Embryonic facial prominence (tissue), 1 donor: ENCODE measurements at regions not wholly inside any gene's neighbourhood (a gene's known extent, or its start where the extent isn't known, plus 50 kb on each side); places are given as distances from the start of the nearest gene placed in this dataset.
"Not testable (repeated sequence)": the region's sequence is repeated elsewhere in the genome, so short reads cannot be mapped to it uniquely, and the experiment has no call there.

Experiments used
- DNase-seq: peaks from one replicate; pipeline ENCODE4 v3.0.0-alpha.2; 2016; ENCODE audit errors: extremely low spot score

DNA sequence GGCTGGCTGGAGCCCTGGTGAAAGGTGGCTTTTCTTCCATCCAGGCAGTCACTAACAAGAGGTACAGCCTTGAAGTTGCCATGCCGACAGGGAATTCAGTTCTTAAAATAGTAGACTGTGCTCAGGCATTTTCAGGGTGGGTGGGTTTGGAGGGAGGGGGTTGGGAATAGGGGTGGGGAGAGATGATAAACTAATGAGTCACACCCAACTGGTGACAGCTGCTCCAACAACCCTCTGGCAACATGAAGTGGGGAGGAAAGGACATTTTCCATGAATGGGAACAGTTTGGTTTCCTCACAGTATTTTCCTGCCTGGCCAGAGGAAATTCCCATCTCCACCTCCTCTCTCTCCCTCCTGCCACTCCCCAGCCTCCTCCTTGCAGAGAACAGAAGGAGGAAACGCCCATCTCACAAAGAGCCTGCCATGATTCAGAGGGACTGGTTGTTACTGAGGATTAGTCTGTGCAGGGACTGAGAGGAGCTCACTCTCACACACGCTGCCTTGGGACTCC is 113.0 kb upstream of the SLC1A4 start:
- DNase-seq = no peak

DNA sequence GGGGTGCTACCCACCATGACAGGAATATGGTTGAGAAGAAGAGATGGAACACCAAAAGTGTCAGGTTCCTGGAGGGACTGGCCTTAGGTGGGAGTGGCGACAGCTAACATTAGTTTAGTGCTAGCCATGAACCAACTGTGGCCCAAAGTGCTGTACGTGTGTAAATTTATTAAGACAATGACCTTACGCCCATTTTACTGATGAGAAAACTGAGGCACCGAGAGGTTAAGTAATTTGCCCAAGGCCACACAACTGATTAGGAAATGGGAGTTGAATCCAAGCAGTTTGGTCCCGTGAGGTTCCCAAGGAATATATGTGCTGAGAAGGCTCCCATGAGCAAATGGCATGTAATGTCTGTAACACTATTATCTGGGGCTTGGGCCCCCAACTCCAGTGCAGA is 109.5 kb upstream of the SLC1A4 start:
- DNase-seq = no peak

GRCh38 chr2:64880193-64880951 is 108.8 kb upstream of the SLC1A4 start:
- no peak for DNase-seq

- DNase-seq = no peak
Observed at GRCh38 chr2:64881037-64881492, 108.1 kb upstream of the SLC1A4 start.

GRCh38 chr2:64887565-64887964 is 101.6 kb upstream of the SLC1A4 start:
- no peak for DNase-seq

GRCh38 chr2:64888591-64889309 is 100.4 kb upstream of the SLC1A4 start:
- no peak for DNase-seq

- DNase-seq = no peak
Observed at GRCh38 chr2:64889803-64890202, 99.4 kb upstream of the SLC1A4 start.

GRCh38 chr2:64896572-64896971 is 92.6 kb upstream of the SLC1A4 start:
- DNase-seq = not testable (repeated sequence)

- no peak for DNase-seq
Observed at GRCh38 chr2:64899081-64899865, 89.9 kb upstream of the SLC1A4 start.

DNA sequence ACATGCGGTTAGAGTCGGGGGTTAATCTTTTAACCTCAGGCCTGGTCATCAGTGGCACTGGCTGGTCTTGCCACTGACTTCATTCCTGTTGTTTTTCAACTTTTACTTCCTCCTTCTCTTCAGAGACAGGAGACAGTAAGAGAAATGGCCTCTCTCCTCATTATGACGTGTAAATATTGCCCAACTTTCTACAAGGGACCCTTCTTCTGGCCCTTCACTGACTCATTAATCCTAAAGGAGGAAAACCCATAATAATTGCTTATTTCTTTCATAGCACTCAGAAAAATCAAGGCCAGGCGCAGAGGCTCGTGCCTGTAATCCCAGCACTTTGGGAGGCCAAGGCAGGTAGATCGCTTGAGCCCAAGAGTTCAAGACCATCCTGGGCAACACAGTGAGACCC is 89.3 kb upstream of the SLC1A4 start:
- not testable (repeated sequence) for DNase-seq

DNA sequence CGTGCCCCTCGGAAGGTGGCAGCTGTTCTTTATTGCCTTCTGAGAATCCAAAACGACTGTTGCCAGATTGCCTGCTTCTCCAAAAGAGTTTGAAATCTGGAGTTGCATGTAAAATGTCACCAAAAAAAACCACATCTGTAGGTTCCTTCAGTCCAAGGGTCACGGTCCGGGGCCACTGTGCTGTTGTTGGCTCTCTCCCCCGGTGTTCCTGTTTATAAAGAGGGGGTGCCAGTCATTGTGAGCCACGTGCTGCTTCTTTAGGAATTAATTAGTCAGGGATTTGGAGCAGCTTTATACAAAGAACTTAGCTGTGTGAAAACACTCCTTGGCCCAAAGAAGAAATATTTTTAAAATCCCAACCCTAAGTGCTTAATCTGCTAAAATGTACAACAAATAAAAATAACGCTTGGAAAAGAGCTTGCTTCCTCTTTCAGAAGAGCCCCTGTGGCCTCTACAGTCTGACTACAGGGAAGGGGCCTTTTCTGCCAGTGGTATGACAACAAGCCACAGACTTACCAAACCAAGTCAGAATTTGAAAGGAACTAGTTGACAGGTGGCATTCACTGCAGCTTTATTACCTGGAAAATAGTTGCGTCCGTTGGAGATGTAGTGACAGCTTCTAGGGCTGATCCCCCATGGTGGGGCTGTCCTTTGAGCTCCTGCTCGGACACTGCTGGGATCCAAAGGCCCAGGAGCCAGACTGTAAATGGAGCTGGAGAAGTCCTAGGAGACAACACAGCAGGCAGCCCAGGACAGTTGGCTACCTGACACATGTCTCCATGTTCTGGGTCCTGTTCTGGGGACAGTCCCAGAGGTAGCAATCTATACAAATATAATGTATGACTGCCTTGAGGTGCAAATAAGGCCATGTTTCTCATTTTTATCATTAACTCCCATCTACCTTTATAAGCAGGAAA is 84.5 kb upstream of the SLC1A4 start:
- DNase-seq = no peak

GRCh38 chr2:64905338-64906024 is 83.7 kb upstream of the SLC1A4 start:
- DNase-seq = no peak

DNA sequence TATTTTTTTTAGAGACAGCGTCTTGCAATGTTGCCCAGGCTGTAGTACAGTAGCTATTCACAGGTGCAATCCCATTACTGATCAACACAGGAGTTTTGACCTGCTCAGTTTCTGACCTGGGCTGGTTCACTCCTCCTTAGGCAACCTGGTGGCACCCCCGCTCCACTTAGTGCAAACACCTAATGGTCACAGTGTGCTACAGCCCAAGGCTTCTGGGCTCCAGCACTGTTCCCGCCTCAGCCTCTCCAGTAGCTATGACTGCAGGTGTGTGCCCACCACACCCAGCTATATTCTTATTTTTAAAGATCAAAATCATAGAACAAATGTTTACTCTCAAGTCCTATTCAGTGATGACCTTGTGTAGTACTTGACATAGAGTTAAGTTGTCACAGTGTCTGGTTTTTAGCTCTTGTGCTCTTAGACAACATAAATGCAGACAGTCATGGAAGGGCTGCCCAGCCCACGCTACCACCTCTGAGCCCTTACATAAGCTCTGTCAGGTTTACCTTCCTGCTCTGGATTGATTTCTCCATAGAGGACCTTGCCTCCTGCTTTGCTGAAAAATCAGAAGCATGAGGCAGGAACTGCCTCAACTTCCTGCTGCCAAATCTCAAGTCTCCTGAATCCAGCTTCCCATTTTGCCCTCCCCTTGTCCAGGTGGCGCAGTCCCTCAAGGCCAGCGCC is 82.2 kb upstream of the SLC1A4 start:
- DNase-seq = no peak

DNA sequence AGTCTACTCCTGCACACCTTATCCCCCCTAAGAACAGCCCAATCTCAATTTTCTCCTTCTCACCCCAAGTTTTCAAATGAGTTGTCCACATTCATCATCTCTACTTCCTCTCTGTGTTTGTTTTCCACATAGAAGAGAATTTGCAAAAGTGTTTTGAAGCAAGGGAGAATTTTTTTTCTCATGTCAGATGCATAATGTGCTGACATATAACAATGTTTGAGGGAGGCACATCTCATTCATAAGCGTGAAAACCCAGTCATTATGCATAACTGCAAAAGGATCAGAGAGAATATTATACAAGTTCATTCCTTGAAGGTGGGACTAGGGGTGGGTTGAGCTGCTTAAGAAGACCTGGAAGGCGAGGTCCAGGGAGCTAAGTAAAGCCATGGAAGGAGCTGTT is 80.8 kb upstream of the SLC1A4 start:
- DNase-seq = no peak

GRCh38 chr2:64910523-64910922 is 78.7 kb upstream of the SLC1A4 start:
- DNase-seq = no peak

- DNase-seq = no peak
Observed at GRCh38 chr2:64910972-64911433, 78.2 kb upstream of the SLC1A4 start.

- no peak for DNase-seq
Observed at GRCh38 chr2:64913357-64913869, 75.8 kb upstream of the SLC1A4 start.

DNA sequence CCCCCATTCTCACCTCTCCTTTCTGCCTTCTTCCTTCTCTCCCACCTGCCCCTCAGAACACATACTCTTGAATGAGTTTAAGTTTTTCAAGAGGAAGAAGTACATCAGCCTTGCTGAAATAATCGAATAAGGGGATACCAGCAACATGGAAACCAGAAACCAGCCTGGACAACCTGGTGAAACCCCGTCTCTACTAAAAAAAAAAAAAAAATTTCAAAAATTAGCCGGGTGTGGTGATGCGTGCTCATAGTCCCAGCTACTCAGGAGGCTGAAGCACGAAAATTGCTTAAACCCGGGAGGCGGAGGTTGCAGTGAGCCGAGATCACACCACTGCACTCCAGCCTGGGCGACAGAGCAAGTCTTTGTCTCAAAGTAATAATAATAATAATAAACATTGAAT is 75.0 kb upstream of the SLC1A4 start:
- no peak for DNase-seq

DNA sequence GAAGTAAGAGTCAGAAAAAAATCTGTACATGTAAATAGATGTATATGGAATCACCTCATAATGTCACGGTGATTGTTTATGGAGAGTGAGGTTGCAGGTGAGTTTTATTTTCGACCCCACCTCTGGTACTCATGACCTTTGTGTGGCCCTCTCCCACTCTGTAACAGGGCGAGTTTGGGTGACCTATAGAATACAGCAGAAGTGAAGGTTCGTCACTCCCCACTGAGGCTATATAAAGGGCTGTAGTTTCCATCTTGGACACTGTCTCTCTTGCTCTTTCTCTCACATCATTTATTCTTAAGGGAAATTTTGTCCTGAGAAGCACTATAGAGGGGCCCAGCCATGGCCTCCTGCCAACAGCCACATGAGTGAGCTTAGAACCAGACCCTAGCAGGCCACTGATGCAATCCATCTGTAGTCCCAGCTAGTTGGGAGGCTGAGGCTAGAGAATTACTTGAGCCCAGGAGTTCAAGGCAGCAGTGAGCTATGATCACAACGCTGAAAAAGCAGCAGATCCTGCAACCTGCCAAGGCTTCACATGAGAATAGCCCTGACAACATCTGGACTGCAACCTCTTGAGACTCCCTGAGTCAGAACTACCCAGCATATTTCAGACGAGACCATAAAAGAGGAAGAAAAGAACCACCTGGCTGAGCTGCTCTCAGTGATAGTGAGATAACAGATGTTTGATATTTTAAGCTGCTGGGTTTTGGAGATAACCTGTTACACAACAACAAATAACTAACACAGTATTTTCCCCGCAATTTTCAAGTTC is 74.3 kb upstream of the SLC1A4 start:
- no peak for DNase-seq
